A549 (cell line): ENCODE measurements at regions not wholly inside any gene's neighbourhood (a gene's known extent, or its start where the extent isn't known, plus 50 kb on each side); places are given as distances from the start of the nearest gene placed in this dataset.

ENCODE experiments used
- ATAC-seq, 2 experiments: fragments of 200-7000 bp in 1 of 2; fragments of >200 bp in 1 of 2; cut with Nextera tagmentation in 1 of 2; cut with Tn5 transposase in 1 of 2; 3 replicates each; pipeline versions ENCODE4 v1.8.0 to v1.9.1; 2018 to 2020; ENCODE audit warnings: mild to moderate bottlenecking in 1 of 2, moderate library complexity in 1 of 2
- CTCF ChIA-PET: fragments of 300-600 bp; sonication (Branson Sonifier 250); formaldehyde crosslinking; extraction: SDS; loops from one replicate; lab custom pipeline; 2021; ENCODE audit warnings: antibody characterized with exemption, inconsistent platforms; lab: Yijun Ruan, JAX
- POLR2A ChIA-PET: fragments of 350-600 bp; formaldehyde crosslinking; extraction: SDS; loops from one replicate; lab custom pipeline; 2021; ENCODE audit warnings: antibody characterized with exemption, inconsistent platforms; lab: Yijun Ruan, JAX
- DNase-seq, 2 experiments: peaks; one replicate each; pipeline versions ENCODE4 v3.0.0 to v3.0.0-alpha.2; 2011 to 2016; ENCODE audit warnings: low read depth in 1 of 2, low spot score in 1 of 2
- FAIRE-seq: peaks from 2 replicates; lab custom pipeline; 2011; peaks lifted over from hg19 to GRCh38; lab: Jason Lieb, UNC
- H3K27ac ChIP-seq, 2 experiments: fragments of >200 bp; sonication (Bioruptor Twin); formaldehyde crosslinking; 3 replicates each; pipeline ENCODE4 v1.5.1; 2016 to 2017
- H3K4me1 ChIP-seq: fragments of >200 bp; sonication (Bioruptor Twin); formaldehyde crosslinking; 3 replicates; pipeline ENCODE4 v1.6.1; 2016
- H3K4me2 ChIP-seq: fragments of >200 bp; sonication (Bioruptor Twin); formaldehyde crosslinking; 3 replicates; pipeline ENCODE4 v1.6.1; 2016
- H3K4me3 ChIP-seq: fragments of >200 bp; sonication (Bioruptor Twin); formaldehyde crosslinking; 3 replicates; pipeline ENCODE4 v1.5.1; 2016
- H3K9me3 ChIP-seq: fragments of >200 bp; sonication (Bioruptor Twin); formaldehyde crosslinking; 3 replicates; pipeline ENCODE4 v1.6.1; 2016
- BHLHE40 ChIP-seq: IDR thresholded peaks from 2 replicates; pipeline ENCODE4 v1.6.1; 2012; ENCODE audit warnings: low read depth, low read length, inconsistent platforms
- CEBPB ChIP-seq, 2 experiments: fragments of >200 bp in 1 of 2; sonication (Bioruptor Twin) in 1 of 2; formaldehyde crosslinking in 1 of 2; IDR thresholded peaks; 2 replicates each; pipeline ENCODE4 v1.6.1; 2012 to 2016
- CHD2 ChIP-seq: fragments of 150-350 bp; IDR thresholded peaks from 2 replicates; pipeline ENCODE4 v1.6.1; 2014; ENCODE audit warnings: low read length; ENCODE audit not compliant: partially characterized antibody
- EHMT2 ChIP-seq: fragments of 200-600 bp; sonication (generic); IDR thresholded peaks from 2 replicates; pipeline ENCODE4 v1.6.1; 2016; ENCODE audit warnings: antibody characterized with exemption, low read depth, mild to moderate bottlenecking, moderate library complexity
- FOSL2 ChIP-seq, 2 experiments: fragments of 450-650 bp in 1 of 2; fragments of >200 bp in 1 of 2; sonication (Bioruptor Twin) in 1 of 2; formaldehyde crosslinking; IDR thresholded peaks; 2 replicates each; pipeline versions ENCODE4 v1.5.0 to v1.6.1; 2016 to 2020; ENCODE audit warnings: mild to moderate bottlenecking in 1 of 2, moderate library complexity in 1 of 2
- HMGXB4 ChIP-seq: fragments of 250-450 bp; sonication (Bioruptor Pico); IDR thresholded peaks from 2 replicates; pipeline ENCODE4 v1.5.0; 2021; ENCODE audit warnings: mild to moderate bottlenecking, moderate library complexity, borderline replicate concordance
- HOXA7 ChIP-seq: fragments of 250-450 bp; sonication (Bioruptor Pico); IDR thresholded peaks from 2 replicates; pipeline ENCODE4 v1.5.0; 2020; ENCODE audit warnings: mild to moderate bottlenecking, moderate library complexity
- JUN ChIP-seq, 2 experiments: fragments of >200 bp; sonication (Bioruptor Twin); formaldehyde crosslinking; IDR thresholded peaks; 2 replicates in 1 of 2; 3 replicates in 1 of 2; pipeline ENCODE4 v1.6.1; 2016 to 2017
- JUNB ChIP-seq: fragments of >200 bp; sonication (Bioruptor Twin); formaldehyde crosslinking; IDR thresholded peaks from 2 replicates; pipeline ENCODE4 v1.6.1; 2016
- KDM5A ChIP-seq: fragments of 200-600 bp; sonication (generic); IDR thresholded peaks from 2 replicates; pipeline ENCODE4 v1.6.1; 2016; ENCODE audit warnings: antibody characterized with exemption, mild to moderate bottlenecking
- MAFK ChIP-seq: fragments of 450-650 bp; IDR thresholded peaks from 2 replicates; pipeline ENCODE4 v1.6.1; 2014; ENCODE audit not compliant: partially characterized antibody
- MYC ChIP-seq: IDR thresholded peaks from 2 replicates; pipeline ENCODE4 v1.6.1; 2012; ENCODE audit warnings: mild to moderate bottlenecking, inconsistent platforms, low read length, improper control_type of control experiment, borderline replicate concordance
- NFE2L2 ChIP-seq: fragments of 150-350 bp; conservative IDR thresholded peaks from 2 replicates; pipeline ENCODE4 v1.6.1; 2014; ENCODE audit warnings: low read length
- NR3C1 ChIP-seq: fragments of >200 bp; sonication (Bioruptor Twin); formaldehyde crosslinking; IDR thresholded peaks from 3 replicates; pipeline ENCODE4 v1.6.1; 2017
- POLR2AphosphoS2 ChIP-seq: conservative IDR thresholded peaks from 2 replicates; pipeline ENCODE4 v1.6.1; 2012; ENCODE audit warnings: low read length, improper control_type of control experiment, inconsistent platforms
- RAD21 ChIP-seq, 2 experiments: fragments of >200 bp in 1 of 2; sonication (Bioruptor Twin) in 1 of 2; formaldehyde crosslinking in 1 of 2; IDR thresholded peaks in 1 of 2; conservative IDR thresholded peaks in 1 of 2; 2 replicates in 1 of 2; 3 replicates in 1 of 2; pipeline ENCODE4 v1.6.1; 2012 to 2018; ENCODE audit warnings: inconsistent platforms in 1 of 2
- TFCP2L1 ChIP-seq: fragments of 250-450 bp; sonication (Bioruptor Pico); IDR thresholded peaks from 2 replicates; pipeline ENCODE4 v1.5.0; 2021; ENCODE audit warnings: mild to moderate bottlenecking
- ZNF302 ChIP-seq: fragments of 250-450 bp; sonication (Bioruptor Pico); IDR thresholded peaks from 2 replicates; pipeline ENCODE4 v1.9.0; 2021; ENCODE audit warnings: inconsistent platforms, mild to moderate bottlenecking, moderate library complexity
- WGBS: methylation state at CpG from one replicate; pipeline ENCODE4 v1.1.6; 2017; ENCODE audit errors: missing lambda C conversion rate; 5-methylcytosine and 5-hydroxymethylcytosine counted together
- TF ChIP-seq, protein P1 (sequence below): fragments of 150-350 bp; IDR thresholded peaks from 2 replicates; pipeline ENCODE4 v1.6.1; 2014; ENCODE audit warnings: low read depth, mild to moderate bottlenecking, low read length
- TF ChIP-seq, protein P2 (sequence below): fragments of 450-650 bp; IDR thresholded peaks from 2 replicates; pipeline ENCODE4 v1.6.1; 2014; ENCODE audit warnings: antibody characterized with exemption
- TF ChIP-seq, protein P3 (sequence below): fragments of 200-600 bp; sonication (generic); IDR thresholded peaks from 2 replicates; pipeline ENCODE4 v1.6.1; 2016; ENCODE audit warnings: antibody characterized with exemption, mild to moderate bottlenecking, moderate library complexity

GRCh38 chr6:74914888-74915287, 291.0 kb downstream of the COL12A1 start:
- CTCF ChIA-PET = no interaction called here
- DNase-seq (no peak), FAIRE-seq (no peak), ATAC-seq (no peak)
- H3K4me2 ChIP-seq = no peak overlapping the region
- TF ChIP-seq RAD21 (conservative IDR thresholded peaks at IDR 0.05 in 1 of 2, IDR thresholded peaks at IDR 0.05 in 1 of 2) (no peak), CHD2 (no peak), HOXA7 (CRISPR knock-in tag) (no peak)
- H3K4me3 ChIP-seq = no peak overlapping the region
- no peaks in the 10 kb centered on the region for H3K9me3 ChIP-seq
- no peaks in the 10 kb centered on the region for H3K4me1 ChIP-seq
- no peak overlapping the region for H3K27ac ChIP-seq
- POLR2A ChIA-PET = no interaction called here
- 62% methylated on average over 3 of the region's 3 CpGs for WGBS

DNA sequence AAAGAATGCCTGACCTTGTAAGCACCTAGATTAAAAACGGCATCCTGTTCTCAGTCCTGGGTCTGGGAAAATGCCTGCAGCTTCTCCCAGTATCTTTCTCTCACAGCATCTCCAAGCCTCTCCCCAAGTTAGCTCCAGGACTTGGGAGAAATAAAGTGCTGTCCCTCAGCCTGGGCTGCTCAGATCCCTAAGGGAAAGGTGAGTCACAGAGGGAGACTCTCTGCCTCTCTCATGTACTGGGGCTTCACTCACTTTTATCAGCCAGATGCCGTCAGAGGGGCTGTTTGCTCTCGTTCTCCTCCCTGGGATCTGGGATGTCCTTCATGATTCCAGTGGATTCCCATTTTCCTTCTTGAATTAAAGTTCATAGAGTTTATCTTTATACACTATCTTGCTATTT, 293.6 kb downstream of the COL12A1 start:
- POLR2A ChIA-PET = no interaction called here
- Histone ChIP-seq H3K4me1 (no peaks in the 10 kb centered on the region), H3K4me3 (no peak overlapping the region)
- WGBS = 15% methylated on average over 3 of the region's 3 CpGs
- CTCF ChIA-PET = no interaction called here
- TF ChIP-seq CEBPB (IDR thresholded peaks at IDR 0.05) (no peak), POLR2AphosphoS2 (no peak), EHMT2 (no peak), JUN (IDR thresholded peaks at IDR 0.05) (no peak), NR3C1 (no peak), NFE2L2 (no peak), ZNF302 (no peak), MAFK (no peak), MYC (no peak), FOSL2 (IDR thresholded peaks at IDR 0.05) (no peak), FOSL2 (CRISPR knock-in tag; IDR thresholded peaks at IDR 0.05) (no peak), HMGXB4 (CRISPR knock-in tag) (no peak), TFCP2L1 (CRISPR knock-in tag) (no peak), BHLHE40 (no peak), KDM5A (no peak), JUNB (no peak)
- TF ChIP-seq, protein P1, sequence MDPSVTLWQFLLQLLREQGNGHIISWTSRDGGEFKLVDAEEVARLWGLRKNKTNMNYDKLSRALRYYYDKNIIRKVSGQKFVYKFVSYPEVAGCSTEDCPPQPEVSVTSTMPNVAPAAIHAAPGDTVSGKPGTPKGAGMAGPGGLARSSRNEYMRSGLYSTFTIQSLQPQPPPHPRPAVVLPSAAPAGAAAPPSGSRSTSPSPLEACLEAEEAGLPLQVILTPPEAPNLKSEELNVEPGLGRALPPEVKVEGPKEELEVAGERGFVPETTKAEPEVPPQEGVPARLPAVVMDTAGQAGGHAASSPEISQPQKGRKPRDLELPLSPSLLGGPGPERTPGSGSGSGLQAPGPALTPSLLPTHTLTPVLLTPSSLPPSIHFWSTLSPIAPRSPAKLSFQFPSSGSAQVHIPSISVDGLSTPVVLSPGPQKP = no peak
- TF ChIP-seq, protein P2, sequence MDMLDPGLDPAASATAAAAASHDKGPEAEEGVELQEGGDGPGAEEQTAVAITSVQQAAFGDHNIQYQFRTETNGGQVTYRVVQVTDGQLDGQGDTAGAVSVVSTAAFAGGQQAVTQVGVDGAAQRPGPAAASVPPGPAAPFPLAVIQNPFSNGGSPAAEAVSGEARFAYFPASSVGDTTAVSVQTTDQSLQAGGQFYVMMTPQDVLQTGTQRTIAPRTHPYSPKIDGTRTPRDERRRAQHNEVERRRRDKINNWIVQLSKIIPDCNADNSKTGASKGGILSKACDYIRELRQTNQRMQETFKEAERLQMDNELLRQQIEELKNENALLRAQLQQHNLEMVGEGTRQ = no peak
- TF ChIP-seq, protein P3, sequence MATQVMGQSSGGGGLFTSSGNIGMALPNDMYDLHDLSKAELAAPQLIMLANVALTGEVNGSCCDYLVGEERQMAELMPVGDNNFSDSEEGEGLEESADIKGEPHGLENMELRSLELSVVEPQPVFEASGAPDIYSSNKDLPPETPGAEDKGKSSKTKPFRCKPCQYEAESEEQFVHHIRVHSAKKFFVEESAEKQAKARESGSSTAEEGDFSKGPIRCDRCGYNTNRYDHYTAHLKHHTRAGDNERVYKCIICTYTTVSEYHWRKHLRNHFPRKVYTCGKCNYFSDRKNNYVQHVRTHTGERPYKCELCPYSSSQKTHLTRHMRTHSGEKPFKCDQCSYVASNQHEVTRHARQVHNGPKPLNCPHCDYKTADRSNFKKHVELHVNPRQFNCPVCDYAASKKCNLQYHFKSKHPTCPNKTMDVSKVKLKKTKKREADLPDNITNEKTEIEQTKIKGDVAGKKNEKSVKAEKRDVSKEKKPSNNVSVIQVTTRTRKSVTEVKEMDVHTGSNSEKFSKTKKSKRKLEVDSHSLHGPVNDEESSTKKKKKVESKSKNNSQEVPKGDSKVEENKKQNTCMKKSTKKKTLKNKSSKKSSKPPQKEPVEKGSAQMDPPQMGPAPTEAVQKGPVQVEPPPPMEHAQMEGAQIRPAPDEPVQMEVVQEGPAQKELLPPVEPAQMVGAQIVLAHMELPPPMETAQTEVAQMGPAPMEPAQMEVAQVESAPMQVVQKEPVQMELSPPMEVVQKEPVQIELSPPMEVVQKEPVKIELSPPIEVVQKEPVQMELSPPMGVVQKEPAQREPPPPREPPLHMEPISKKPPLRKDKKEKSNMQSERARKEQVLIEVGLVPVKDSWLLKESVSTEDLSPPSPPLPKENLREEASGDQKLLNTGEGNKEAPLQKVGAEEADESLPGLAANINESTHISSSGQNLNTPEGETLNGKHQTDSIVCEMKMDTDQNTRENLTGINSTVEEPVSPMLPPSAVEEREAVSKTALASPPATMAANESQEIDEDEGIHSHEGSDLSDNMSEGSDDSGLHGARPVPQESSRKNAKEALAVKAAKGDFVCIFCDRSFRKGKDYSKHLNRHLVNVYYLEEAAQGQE = no peak
- TF ChIP-seq, all 56 proteins: peak for 0
- Histone ChIP-seq H3K4me2 (no peak overlapping the region), H3K27ac (no peak overlapping the region), H3K9me3 (no peaks in the 10 kb centered on the region)
- DNase-seq (no peak), ATAC-seq (no peak), FAIRE-seq (no peak)
